ENCODE measurements at regions not wholly inside any gene's neighbourhood (a gene's known extent, or its start where the extent isn't known, plus 50 kb on each side); places are given as distances from the start of the nearest gene placed in this dataset.

GRCh38 chr5:117763271-117763670 is 1188.6 kb upstream of the SEMA6A start:
- TF ChIP-seq, protein P1, sequence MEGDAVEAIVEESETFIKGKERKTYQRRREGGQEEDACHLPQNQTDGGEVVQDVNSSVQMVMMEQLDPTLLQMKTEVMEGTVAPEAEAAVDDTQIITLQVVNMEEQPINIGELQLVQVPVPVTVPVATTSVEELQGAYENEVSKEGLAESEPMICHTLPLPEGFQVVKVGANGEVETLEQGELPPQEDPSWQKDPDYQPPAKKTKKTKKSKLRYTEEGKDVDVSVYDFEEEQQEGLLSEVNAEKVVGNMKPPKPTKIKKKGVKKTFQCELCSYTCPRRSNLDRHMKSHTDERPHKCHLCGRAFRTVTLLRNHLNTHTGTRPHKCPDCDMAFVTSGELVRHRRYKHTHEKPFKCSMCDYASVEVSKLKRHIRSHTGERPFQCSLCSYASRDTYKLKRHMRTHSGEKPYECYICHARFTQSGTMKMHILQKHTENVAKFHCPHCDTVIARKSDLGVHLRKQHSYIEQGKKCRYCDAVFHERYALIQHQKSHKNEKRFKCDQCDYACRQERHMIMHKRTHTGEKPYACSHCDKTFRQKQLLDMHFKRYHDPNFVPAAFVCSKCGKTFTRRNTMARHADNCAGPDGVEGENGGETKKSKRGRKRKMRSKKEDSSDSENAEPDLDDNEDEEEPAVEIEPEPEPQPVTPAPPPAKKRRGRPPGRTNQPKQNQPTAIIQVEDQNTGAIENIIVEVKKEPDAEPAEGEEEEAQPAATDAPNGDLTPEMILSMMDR (IDR thresholded peaks at IDR 0.05; ENCODE audit: insufficient read depth, low read length, poor library complexity, severe bottlenecking): no peak
- no peaks in the 10 kb centered on the region for H3K36me3 ChIP-seq (ENCODE audit: control insufficient read depth, insufficient read depth, low read length)
- no peak for DNase-seq (ENCODE audit: low read depth)
- H3K27me3 ChIP-seq (ENCODE audit: control insufficient read depth, insufficient read depth, low read length): no peaks in the 10 kb centered on the region
- H3K4me3 ChIP-seq (ENCODE audit: low read depth, low read length): no peak overlapping the region

DNA sequence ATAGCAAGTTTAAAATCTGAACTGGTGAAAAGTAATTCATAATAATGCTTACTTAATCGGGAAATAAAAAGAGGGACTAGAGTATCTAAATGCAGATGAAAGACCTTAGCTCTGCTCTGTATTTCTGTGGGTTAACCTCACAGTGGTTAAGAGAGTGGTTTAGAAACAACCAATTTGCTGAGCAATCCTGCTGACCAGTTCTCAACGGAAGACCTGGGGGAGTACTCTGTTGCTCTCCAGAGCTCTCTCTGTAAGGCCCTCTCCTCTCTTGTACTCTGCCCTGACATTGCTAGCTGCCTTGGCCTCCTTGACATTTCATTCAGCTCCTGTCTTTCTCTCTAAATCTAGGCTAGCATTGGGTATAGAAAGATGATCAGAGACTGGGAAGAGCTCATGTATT is 1186.6 kb upstream of the SEMA6A start:
- DNase-seq (ENCODE audit: low read depth): no peak
- TF ChIP-seq, protein P1 (IDR thresholded peaks at IDR 0.05; ENCODE audit: insufficient read depth, low read length, poor library complexity, severe bottlenecking): no peak
- Histone ChIP-seq H3K36me3 (ENCODE audit: control insufficient read depth, insufficient read depth, low read length) (no peaks in the 10 kb centered on the region), H3K27me3 (ENCODE audit: control insufficient read depth, insufficient read depth, low read length) (no peaks in the 10 kb centered on the region), H3K4me3 (ENCODE audit: low read depth, low read length) (no peak overlapping the region)

GRCh38 chr5:117759849-117760499 is 1185.4 kb upstream of the SEMA6A start:
- H3K4me3 ChIP-seq (ENCODE audit: low read depth, low read length): no peak overlapping the region
- no peak for DNase-seq (ENCODE audit: low read depth)
- TF ChIP-seq, protein P1 (IDR thresholded peaks at IDR 0.05; ENCODE audit: insufficient read depth, low read length, poor library complexity, severe bottlenecking): no peak
- H3K36me3 ChIP-seq (ENCODE audit: control insufficient read depth, insufficient read depth, low read length): no peaks in the 10 kb centered on the region
- no peaks in the 10 kb centered on the region for H3K27me3 ChIP-seq (ENCODE audit: control insufficient read depth, insufficient read depth, low read length)

- no peak overlapping the region for H3K4me3 ChIP-seq (ENCODE audit: low read depth, low read length)
- DNase-seq (ENCODE audit: low read depth): no peak
- no peaks in the 10 kb centered on the region for H3K27me3 ChIP-seq (ENCODE audit: control insufficient read depth, insufficient read depth, low read length)
- no peaks in the 10 kb centered on the region for H3K36me3 ChIP-seq (ENCODE audit: control insufficient read depth, insufficient read depth, low read length)
- TF ChIP-seq, protein P1 (IDR thresholded peaks at IDR 0.05; ENCODE audit: insufficient read depth, low read length, poor library complexity, severe bottlenecking): no peak
Measured at GRCh38 chr5:117752403-117752802, 1177.8 kb upstream of the SEMA6A start.

DNA sequence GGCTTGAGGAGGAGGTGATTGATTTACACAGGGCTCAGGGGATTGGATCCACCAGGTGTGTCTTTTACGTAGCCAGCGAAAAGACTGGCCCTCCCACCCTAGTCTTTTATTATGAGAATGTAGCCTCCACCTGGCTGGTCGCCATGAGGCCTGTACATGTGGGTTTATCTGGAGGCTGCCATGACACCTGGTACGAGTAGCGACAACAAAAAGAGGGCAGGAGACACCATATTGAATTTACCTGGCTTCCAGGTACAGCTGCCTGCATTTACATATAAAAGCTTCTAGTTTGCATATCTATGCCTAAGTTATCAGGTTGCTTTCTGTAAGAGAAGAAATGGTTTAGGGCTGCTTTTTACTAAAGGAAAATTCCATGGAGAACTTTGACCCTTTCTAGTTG is 1173.7 kb upstream of the SEMA6A start:
- Histone ChIP-seq H3K36me3 (ENCODE audit: control insufficient read depth, insufficient read depth, low read length) (no peaks in the 10 kb centered on the region), H3K4me3 (ENCODE audit: low read depth, low read length) (no peak overlapping the region), H3K27me3 (ENCODE audit: control insufficient read depth, insufficient read depth, low read length) (no peaks in the 10 kb centered on the region)
- DNase-seq (ENCODE audit: low read depth): no peak
- TF ChIP-seq, protein P1 (IDR thresholded peaks at IDR 0.05; ENCODE audit: insufficient read depth, low read length, poor library complexity, severe bottlenecking): no peak

DNA sequence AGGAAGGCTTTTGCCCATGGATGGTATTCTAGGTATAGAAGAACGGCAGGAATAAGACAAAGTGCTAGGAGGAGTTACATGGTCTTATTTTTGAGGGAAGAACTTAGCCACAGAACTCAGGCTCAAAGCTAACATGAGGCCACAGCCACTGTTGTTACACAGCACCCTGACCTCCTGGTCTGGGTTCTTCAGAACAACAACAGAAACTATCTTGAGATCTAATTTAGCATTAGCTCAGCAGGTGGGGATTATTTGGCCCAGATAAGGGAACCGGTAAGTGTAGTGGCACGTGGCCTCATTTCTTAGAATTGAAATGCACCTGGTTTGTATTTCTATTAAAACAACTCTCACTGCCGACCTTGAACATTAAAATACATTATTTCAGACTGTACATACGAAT is 1168.7 kb upstream of the SEMA6A start:
- TF ChIP-seq, protein P1 (IDR thresholded peaks at IDR 0.05; ENCODE audit: insufficient read depth, low read length, poor library complexity, severe bottlenecking): no peak
- Histone ChIP-seq H3K4me3 (ENCODE audit: low read depth, low read length) (no peak overlapping the region), H3K27me3 (ENCODE audit: control insufficient read depth, insufficient read depth, low read length) (no peaks in the 10 kb centered on the region), H3K36me3 (ENCODE audit: control insufficient read depth, insufficient read depth, low read length) (no peaks in the 10 kb centered on the region)
- DNase-seq (ENCODE audit: low read depth): no peak

All from kidney epithelial cell (primary cell).